ENCODE measurements at regions not wholly inside any gene's neighbourhood (a gene's known extent, or its start where the extent isn't known, plus 50 kb on each side); places are given as distances from the start of the nearest gene placed in this dataset.
A peak's percentile ranks its signal among the peaks of the same experiment; 100 is the strongest.

- H3K27me3 ChIP-seq (ENCODE audit: control insufficient read depth in 1 of 2, insufficient read depth in 2 of 2, low read length in 2 of 2): no peaks in the 10 kb centered on the region; a peak in 1 of 5 replicates
- DNase-seq (ENCODE audit: low spot score): no peak
- ChIA-PET CTCF (ENCODE audit: low intra/inter-chr PET ratio, low total read pairs) (no interaction called here), POLR2A (no interaction called here)
- H3K79me2 ChIP-seq (ENCODE audit: insufficient read depth, low read length): no peaks in the 10 kb centered on the region
- no peak overlapping the region for H3K27ac ChIP-seq (ENCODE audit: extremely low read length, insufficient read depth, low read length)
- H3K36me3 ChIP-seq (replicated peaks in 1 of 2; ENCODE audit: control insufficient read depth in 1 of 2, insufficient read depth in 2 of 2, low read length in 2 of 2): no peaks in the 10 kb centered on the region
- no TSS peak for BruUV-seq (replicated peaks)
- TF ChIP-seq ZNF747 (CRISPR knock-in tag; IDR thresholded peaks at IDR 0.05; ENCODE audit: borderline replicate concordance) (no peak), MAFF (IDR thresholded peaks at IDR 0.05; ENCODE audit: low read depth, low read length) (peak; percentile 56), MAFK (conservative IDR thresholded peaks at IDR 0.05 in 1 of 2, IDR thresholded peaks at IDR 0.05 in 1 of 2; ENCODE audit: low read length in 2 of 2) (peak; percentile 34 to 71; a peak in 3 of 4 replicates), HNRNPLL (IDR thresholded peaks at IDR 0.05; ENCODE audit: low read depth, low read length, poor library complexity, severe bottlenecking) (no peak), BCL6 (CRISPR knock-in tag; IDR thresholded peaks at IDR 0.05) (no peak)
- no peaks in the 10 kb centered on the region for H3K4me1 ChIP-seq (ENCODE audit: insufficient read depth, low read length)
- 4% methylated on average over 4 of the region's 4 CpGs for WGBS (ENCODE audit: low lambda C conversion rate)
- intact Hi-C loops (cut with micrococcal nuclease; ENCODE audit: unreplicated experiment) (no loop called here), in situ Hi-C loops (cut with HindIII; ENCODE audit: extremely low pct_ligation_motif_present, low pct_unique_long_range_greater_than_20kb) (no loop called here)
- H2AFZ ChIP-seq (ENCODE audit: low read length): no peak overlapping the region
- H3K9me3 ChIP-seq (ENCODE audit: low read length): no peaks in the 10 kb centered on the region
- H3K4me2 ChIP-seq (ENCODE audit: low read depth, low read length): no peak overlapping the region
- ATAC-seq: no peak
- no peak overlapping the region for H3K4me3 ChIP-seq (replicated peaks in 1 of 3; ENCODE audit: insufficient read depth in 1 of 3, low read depth in 2 of 3, low read length in 3 of 3)
- no peak overlapping the region for H3K9ac ChIP-seq (ENCODE audit: insufficient read depth, low read depth, low read length)
- FAIRE-seq: no peak
- no peaks in the 10 kb centered on the region for H4K20me1 ChIP-seq (ENCODE audit: insufficient read depth, low read length)
These were observed 376.3 kb downstream of the PIK3R1 start for GRCh38 chr5:68591850-68592249.

- Histone ChIP-seq H3K4me3 (replicated peaks in 1 of 3; ENCODE audit: insufficient read depth in 1 of 3, low read depth in 2 of 3, low read length in 3 of 3) (no peak overlapping the region), H3K27ac (ENCODE audit: extremely low read length, insufficient read depth, low read length) (no peak overlapping the region), H4K20me1 (ENCODE audit: insufficient read depth, low read length) (no peaks in the 10 kb centered on the region), H3K4me1 (ENCODE audit: insufficient read depth, low read length) (no peaks in the 10 kb centered on the region), H3K27me3 (ENCODE audit: control insufficient read depth in 1 of 2, insufficient read depth in 2 of 2, low read length in 2 of 2) (no peaks in the 10 kb centered on the region; a peak in 1 of 5 replicates), H3K4me2 (ENCODE audit: low read depth, low read length) (no peak overlapping the region), H2AFZ (ENCODE audit: low read length) (no peak overlapping the region), H3K9me3 (ENCODE audit: low read length) (no peaks in the 10 kb centered on the region), H3K36me3 (replicated peaks in 1 of 2; ENCODE audit: control insufficient read depth in 1 of 2, insufficient read depth in 2 of 2, low read length in 2 of 2) (no peaks in the 10 kb centered on the region), H3K79me2 (ENCODE audit: insufficient read depth, low read length) (no peaks in the 10 kb centered on the region), H3K9ac (ENCODE audit: insufficient read depth, low read depth, low read length) (no peak overlapping the region)
- ATAC-seq (no peak), DNase-seq (ENCODE audit: low spot score) (no peak), FAIRE-seq (no peak)
- in situ Hi-C loops (cut with HindIII; ENCODE audit: extremely low pct_ligation_motif_present, low pct_unique_long_range_greater_than_20kb): no loop called here
- 0% methylated on average over 3 of the region's 3 CpGs for WGBS (ENCODE audit: low lambda C conversion rate)
- BruUV-seq (replicated peaks): no TSS peak
- POLR2A ChIA-PET: no interaction called here
- CTCF ChIA-PET (ENCODE audit: low intra/inter-chr PET ratio, low total read pairs): no interaction called here
- intact Hi-C loops (cut with micrococcal nuclease; ENCODE audit: unreplicated experiment): no loop called here
- no peak for TF ChIP-seq ZNF441 (CRISPR knock-in tag; IDR thresholded peaks at IDR 0.05; ENCODE audit: borderline replicate concordance)
- no peak for TF ChIP-seq SAP130 (CRISPR knock-in tag; IDR thresholded peaks at IDR 0.05; ENCODE audit: low read depth)
- TF ChIP-seq TFDP1 (CRISPR knock-in tag; IDR thresholded peaks at IDR 0.05; ENCODE audit: borderline replicate concordance): no peak
- TF ChIP-seq ZNF407 (CRISPR knock-in tag; IDR thresholded peaks at IDR 0.05; ENCODE audit: not compliant biosample characterization): no peak
- no peak for TF ChIP-seq ZNF672 (CRISPR knock-in tag; IDR thresholded peaks at IDR 0.05)
These were observed 376.8 kb downstream of the PIK3R1 start for GRCh38 chr5:68592351-68592750.

All from HepG2 (cell line).